ENCODE measurements at regions not wholly inside any gene's neighbourhood (a gene's known extent, or its start where the extent isn't known, plus 50 kb on each side); places are given as distances from the start of the nearest gene placed in this dataset.

GRCh38 chr9:90121762-90122161, 517.0 kb downstream of the GADD45G start:
- ChIA-PET CTCF (ENCODE audit: partially characterized antibody) (interaction anchor here (0.8 to 2.3 kb wide), 6 partner anchors 18 to 528 kb away, joined by 3 to 12 read pairs (median 5); no protein-coding TSS in a partner anchor), POLR2A (ENCODE audit: partially characterized antibody) (no interaction called here)
- Histone ChIP-seq H2AK5ac (ENCODE audit: low read depth, low read length) (no peak overlapping the region), H3K4me3 (ENCODE audit: extremely low read depth in 1 of 4, insufficient read depth in 2 of 4, low read depth in 3 of 4, low read length in 4 of 4) (no peak overlapping the region), H3K56ac (replicated peaks; ENCODE audit: insufficient read length, low read depth, low read length) (no peak overlapping the region), H2BK15ac (ENCODE audit: low read length) (no peak overlapping the region), H3K14ac (ENCODE audit: insufficient read length) (no peak overlapping the region), H2AFZ (ENCODE audit: low read length) (no peak overlapping the region), H3K27me3 (replicated peaks in 1 of 4; ENCODE audit: control insufficient read depth in 3 of 4, extremely low read depth in 1 of 4, insufficient read depth in 3 of 4, low read length in 3 of 4) (no peaks in the 10 kb centered on the region), H3K9me3 (ENCODE audit: insufficient read depth in 2 of 2, low read depth in 1 of 2, low read length in 1 of 2) (no peaks in the 10 kb centered on the region), H4K20me1 (replicated peaks in 1 of 2; ENCODE audit: control insufficient read depth in 1 of 2, insufficient read depth in 2 of 2, low read length in 2 of 2) (no peaks in the 10 kb centered on the region), H3K27ac (ENCODE audit: low read depth, low read length) (no peak overlapping the region), H3K23me2 (ENCODE audit: low read depth, low read length) (no peaks in the 10 kb centered on the region), H2BK5ac (ENCODE audit: low read depth, low read length) (no peak overlapping the region), H3K4ac (replicated peaks; ENCODE audit: insufficient read length, low read depth, low read length) (no peak overlapping the region), H2BK120ac (replicated peaks; ENCODE audit: low read depth, low read length) (no peak overlapping the region), H3K79me2 (ENCODE audit: control insufficient read depth in 1 of 2, insufficient read depth in 2 of 2, low read length in 2 of 2) (no peaks in the 10 kb centered on the region), H3K79me1 (ENCODE audit: low read depth, low read length) (no peaks in the 10 kb centered on the region), H2BK20ac (ENCODE audit: low read length) (no peak overlapping the region), H3K4me2 (ENCODE audit: insufficient read depth in 1 of 2, low read depth in 2 of 2, low read length in 2 of 2) (no peak overlapping the region), H4K91ac (replicated peaks; ENCODE audit: insufficient read length, low read length) (no peak overlapping the region), H3K23ac (ENCODE audit: insufficient read length) (no peak overlapping the region), H3K4me1 (replicated peaks in 1 of 4; ENCODE audit: control insufficient read depth in 3 of 4, insufficient read depth in 4 of 4, low read length in 3 of 4) (no peaks in the 10 kb centered on the region), H3K36me3 (ENCODE audit: control insufficient read depth in 2 of 4, insufficient read depth in 4 of 4, low read length in 3 of 4) (no peaks in the 10 kb centered on the region), H4K8ac (ENCODE audit: extremely low read depth, insufficient read depth, low read length) (no peak overlapping the region), H2BK12ac (ENCODE audit: low read depth, low read length) (no peak overlapping the region), H3K9ac (replicated peaks in 1 of 4; ENCODE audit: extremely low read depth in 1 of 4, low read depth in 3 of 4, low read length in 3 of 4) (no peak overlapping the region), H4K5ac (ENCODE audit: insufficient read length, low read depth, low read length) (no peak overlapping the region), H3K18ac (ENCODE audit: extremely low read depth, low read length) (no peak overlapping the region)
- TF ChIP-seq SIX5 (IDR thresholded peaks at IDR 0.05; ENCODE audit: low read depth, low read length) (no peak), SP4 (IDR thresholded peaks at IDR 0.05; ENCODE audit: low read length) (no peak), SIRT6 (IDR thresholded peaks at IDR 0.05; ENCODE audit: low read length) (no peak), CHD1 (IDR thresholded peaks at IDR 0.05; ENCODE audit: low read depth, low read length) (no peak), BACH1 (IDR thresholded peaks at IDR 0.05; ENCODE audit: low read length) (no peak), EP300 (IDR thresholded peaks at IDR 0.05; ENCODE audit: borderline replicate concordance in 1 of 2, low read depth in 2 of 2, low read length in 2 of 2) (no peak), TEAD4 (IDR thresholded peaks at IDR 0.05; ENCODE audit: low read depth, low read length) (no peak)
- no peak for DNase-seq (ENCODE audit: low read depth in 1 of 2, low spot score in 2 of 2)
- WGBS, 2 experiments (ENCODE audit: extremely low coverage in 1 of 2, insufficient coverage in 1 of 2, insufficient read length in 1 of 2, insufficient replicate concordance in 2 of 2, low coverage in 1 of 2, low lambda C conversion rate in 2 of 2, missing lambda C conversion rate in 1 of 2), result 89% methylated on average over 7 of the region's 7 CpGs; no CpG with 5 or more reads in 1 of the 2 experiments
- FAIRE-seq, result no peak

Data from H1 (cell line).